Lung (tissue), 11 donors: ENCODE measurements at regions not wholly inside any gene's neighbourhood (a gene's known extent, or its start where the extent isn't known, plus 50 kb on each side); places are given as distances from the start of the nearest gene placed in this dataset.
"Not testable (repeated sequence)": the region's sequence is repeated elsewhere in the genome, so short reads cannot be mapped to it uniquely, and the experiment has no call there.

Experiments
- ATAC-seq: fragments of 200-7000 bp; cut with Tn5 transposase; one replicate; pipeline ENCODE4 v1.9.1; 2020; ENCODE audit warnings: moderate number of reproducible peaks; ENCODE audit not compliant: insufficient read depth, low FRiP score
- DNase-seq, 3 donors: peaks; one replicate each; pipeline ENCODE4 v3.0.0-alpha.2; 2013 to 2017
- H3K27ac ChIP-seq, 2 donors: one replicate each; pipeline ENCODE4 v1.5.1; 2013; ENCODE audit warnings: mild to moderate bottlenecking in 2 of 2, moderate library complexity in 2 of 2, control low read depth in 1 of 2, inconsistent platforms in 1 of 2, low read depth in 1 of 2, low read length in 1 of 2
- H3K27me3 ChIP-seq, 3 donors: one replicate each; pipeline ENCODE4 v1.5.1; 2013; ENCODE audit warnings: low read length in 2 of 3; ENCODE audit not compliant: control insufficient read depth in 3 of 3, insufficient read depth in 3 of 3
- H3K36me3 ChIP-seq, 4 donors: one replicate each; pipeline ENCODE4 v1.5.1; 2013; ENCODE audit warnings: low read length in 4 of 4, mild to moderate bottlenecking in 1 of 4, moderate library complexity in 1 of 4; ENCODE audit not compliant: control insufficient read depth in 4 of 4, insufficient read depth in 4 of 4
- H3K4me1 ChIP-seq, 5 donors: one replicate each; pipeline ENCODE4 v1.5.1; 2013; ENCODE audit warnings: low read length in 5 of 5, mild to moderate bottlenecking in 2 of 5, moderate library complexity in 1 of 5; ENCODE audit not compliant: control insufficient read depth in 5 of 5, insufficient read depth in 5 of 5
- H3K4me3 ChIP-seq: one replicate; pipeline ENCODE4 v1.5.1; 2013; ENCODE audit warnings: mild to moderate bottlenecking, control low read depth, moderate library complexity
- H3K9ac ChIP-seq, 2 donors: one replicate each; pipeline ENCODE4 v1.5.1; 2013; ENCODE audit warnings: low read length in 2 of 2, control low read depth in 1 of 2; ENCODE audit not compliant: insufficient read depth in 1 of 2
- H3K9me3 ChIP-seq, 4 donors: one replicate each; pipeline ENCODE4 v1.5.1; 2013; ENCODE audit warnings: low read length in 3 of 4, mild to moderate bottlenecking in 1 of 4, moderate library complexity in 1 of 4; ENCODE audit not compliant: control insufficient read depth in 4 of 4, insufficient read depth in 3 of 4
- WGBS, 2 donors: extraction: QIAGEN DNeasy Blood & Tissue Kit; methylation state at CpG; one replicate each; pipeline ENCODE4 v1.1.7; 2013; 5-methylcytosine and 5-hydroxymethylcytosine counted together
- TF ChIP-seq, protein P1 (sequence below): IDR thresholded peaks from 2 replicates; pipeline ENCODE4 v1.5.1; 2012; ENCODE audit warnings: mild to moderate bottlenecking; ENCODE audit errors: control extremely low read depth, extremely low read depth
- donor health status: control.
- donor health status: control.
- donor health status: Bipolar disorder and iron deficiency.
- donor health status: healthy.
- donor health status: DM: yes; HTN: yes; CAD: no.

DNA sequence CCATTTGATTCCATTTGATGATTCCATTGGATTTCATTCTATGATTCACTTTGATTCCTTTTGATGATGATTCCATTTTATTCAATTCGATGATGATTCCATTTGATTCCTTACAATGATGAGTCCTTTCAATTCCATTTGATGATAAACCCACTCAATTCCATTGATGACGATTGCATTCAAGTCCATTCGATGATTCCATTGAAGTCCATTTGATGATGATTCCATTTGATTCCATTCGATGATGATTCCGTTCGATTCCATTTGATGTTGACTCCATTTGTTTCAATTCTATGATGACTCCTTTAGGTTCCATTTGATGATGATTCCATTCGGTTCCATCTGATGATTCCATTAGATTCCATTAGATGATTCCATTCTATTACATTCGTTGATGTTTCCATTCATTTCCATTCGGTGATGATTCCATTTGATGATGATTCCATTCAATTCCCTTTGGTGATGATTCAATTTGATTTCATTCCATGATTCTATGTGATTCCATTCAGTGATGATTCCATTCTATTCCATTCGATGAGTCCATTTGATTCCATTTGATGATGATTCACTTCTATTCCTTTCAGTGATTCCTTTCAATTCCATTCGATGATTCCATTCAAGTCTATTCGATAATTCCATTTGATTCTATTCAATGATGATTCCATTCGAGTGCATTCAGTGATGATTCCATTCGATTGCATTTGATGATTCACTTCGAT, 1106.0 kb downstream of the RPIA start:
- Histone ChIP-seq H3K36me3 (no peaks in the 10 kb centered on the region), H3K9ac (no peak overlapping the region), H3K27me3 (no peaks in the 10 kb centered on the region), H3K27ac (no peak overlapping the region), H3K9me3 (peaks cover 0 to 43% (median 31%) of the 10 kb centered on the region in 4 donors), H3K4me1 (no peaks in the 10 kb centered on the region), H3K4me3 (no peak overlapping the region)
- no peak for DNase-seq
- WGBS, 2 donors: 74 to 81% methylated on average over 15 of the region's 15 CpGs
- no peak for ATAC-seq
- TF ChIP-seq, protein P1, sequence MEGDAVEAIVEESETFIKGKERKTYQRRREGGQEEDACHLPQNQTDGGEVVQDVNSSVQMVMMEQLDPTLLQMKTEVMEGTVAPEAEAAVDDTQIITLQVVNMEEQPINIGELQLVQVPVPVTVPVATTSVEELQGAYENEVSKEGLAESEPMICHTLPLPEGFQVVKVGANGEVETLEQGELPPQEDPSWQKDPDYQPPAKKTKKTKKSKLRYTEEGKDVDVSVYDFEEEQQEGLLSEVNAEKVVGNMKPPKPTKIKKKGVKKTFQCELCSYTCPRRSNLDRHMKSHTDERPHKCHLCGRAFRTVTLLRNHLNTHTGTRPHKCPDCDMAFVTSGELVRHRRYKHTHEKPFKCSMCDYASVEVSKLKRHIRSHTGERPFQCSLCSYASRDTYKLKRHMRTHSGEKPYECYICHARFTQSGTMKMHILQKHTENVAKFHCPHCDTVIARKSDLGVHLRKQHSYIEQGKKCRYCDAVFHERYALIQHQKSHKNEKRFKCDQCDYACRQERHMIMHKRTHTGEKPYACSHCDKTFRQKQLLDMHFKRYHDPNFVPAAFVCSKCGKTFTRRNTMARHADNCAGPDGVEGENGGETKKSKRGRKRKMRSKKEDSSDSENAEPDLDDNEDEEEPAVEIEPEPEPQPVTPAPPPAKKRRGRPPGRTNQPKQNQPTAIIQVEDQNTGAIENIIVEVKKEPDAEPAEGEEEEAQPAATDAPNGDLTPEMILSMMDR: no peak

DNA sequence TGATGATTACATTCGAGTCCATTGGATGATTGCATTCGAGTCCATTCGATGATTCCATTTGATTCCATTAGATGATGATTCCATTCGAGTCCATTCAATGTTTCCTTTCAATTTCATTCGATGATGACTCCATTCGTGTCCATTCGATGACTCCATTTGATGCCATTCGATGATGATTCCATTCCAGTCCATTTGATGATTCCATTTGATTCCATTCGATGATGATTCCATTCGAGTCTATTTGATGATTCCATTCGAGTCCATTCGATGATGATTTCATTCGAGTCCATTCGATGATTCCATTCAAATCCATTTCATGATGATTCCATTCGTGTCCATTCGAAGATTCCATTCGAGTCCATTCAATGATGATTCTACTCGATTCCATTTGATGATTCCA, 1109.7 kb downstream of the RPIA start:
- ATAC-seq, H3K27me3 ChIP-seq, H3K36me3 ChIP-seq, H3K27ac ChIP-seq, DNase-seq, H3K4me3 ChIP-seq, H3K4me1 ChIP-seq, H3K9ac ChIP-seq: not testable (repeated sequence)
- peaks cover 0 to 53% (median 42%) of the 10 kb centered on the region in 4 donors for H3K9me3 ChIP-seq
- WGBS, 2 donors: 76 to 81% methylated on average over 18 of the region's 18 CpGs

DNA sequence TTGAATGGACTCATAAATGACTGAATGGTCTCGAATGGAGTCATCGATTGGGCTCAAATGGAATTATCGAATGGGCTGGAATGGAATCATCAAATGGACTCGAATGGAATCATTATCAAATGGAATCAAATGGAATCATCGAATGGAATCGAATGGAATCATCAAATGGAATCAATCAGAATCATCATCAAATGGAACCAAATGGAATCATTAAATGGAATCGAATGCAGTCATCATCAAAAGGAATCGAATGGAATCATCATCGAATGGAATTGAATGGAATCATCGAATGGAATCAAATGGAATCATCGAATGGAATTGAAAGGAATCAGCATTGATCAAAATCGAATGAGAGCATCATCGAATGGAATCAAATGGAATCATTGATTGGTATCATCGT, 1114.9 kb downstream of the RPIA start:
- WGBS, 2 donors: 79 to 80% methylated on average over 14 of the region's 14 CpGs
- not testable (repeated sequence) for H3K4me1 ChIP-seq, H3K27ac ChIP-seq, DNase-seq, ATAC-seq, H3K36me3 ChIP-seq, H3K4me3 ChIP-seq, H3K9ac ChIP-seq, H3K27me3 ChIP-seq
- peaks cover 2 to 56% (median 29%) of the 10 kb centered on the region in 4 donors for H3K9me3 ChIP-seq

DNA sequence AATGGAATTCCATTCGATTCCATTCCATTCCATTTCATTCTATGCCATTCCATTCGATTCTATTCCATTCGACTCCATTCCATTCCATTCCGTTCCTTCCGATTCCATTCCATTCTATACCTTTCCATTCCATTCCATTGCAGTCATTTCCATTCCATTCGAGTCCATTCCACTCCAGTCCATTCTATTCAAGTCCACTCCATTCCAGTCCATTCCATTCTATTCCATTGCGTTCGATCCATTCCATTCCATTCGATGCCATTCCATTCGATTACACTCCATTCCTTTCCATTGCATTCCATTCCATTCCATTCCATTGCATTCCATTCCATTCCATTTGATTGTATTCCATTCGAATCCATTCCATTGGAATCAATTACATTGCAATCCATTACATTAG, 1119.8 kb downstream of the RPIA start:
- no peak for DNase-seq
- H3K27ac ChIP-seq: no peak overlapping the region
- H3K9ac ChIP-seq: no peak overlapping the region
- H3K4me3 ChIP-seq: no peak overlapping the region
- TF ChIP-seq, protein P1: no peak
- WGBS, 2 donors: 65 to 78% methylated on average over 11 of the region's 11 CpGs
- no peaks in the 10 kb centered on the region for H3K4me1 ChIP-seq
- ATAC-seq: no peak
- peaks cover 9 to 57% (median 28%) of the 10 kb centered on the region in 4 donors for H3K9me3 ChIP-seq
- no peaks in the 10 kb centered on the region for H3K36me3 ChIP-seq
- H3K27me3 ChIP-seq: no peaks in the 10 kb centered on the region

DNA sequence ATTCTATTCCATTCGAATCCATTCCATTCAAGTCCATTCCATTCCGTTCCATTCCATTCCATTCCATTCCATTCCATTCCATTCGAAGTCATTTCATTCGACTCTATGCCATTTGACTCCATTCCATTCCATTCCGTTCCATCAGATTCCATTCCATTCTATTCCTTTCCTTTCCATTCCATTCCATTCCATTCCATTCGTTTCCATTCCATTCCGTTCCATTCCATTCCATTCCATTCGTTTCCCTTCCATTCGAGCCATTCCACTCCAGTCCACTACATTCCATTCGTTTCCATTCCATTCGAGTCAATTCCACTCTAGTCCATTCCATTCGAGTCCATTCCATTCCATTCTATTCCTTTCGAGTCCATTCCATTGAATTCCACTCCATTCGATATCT, 1120.4 kb downstream of the RPIA start:
- H3K4me3 ChIP-seq, H3K27me3 ChIP-seq, ATAC-seq, DNase-seq, H3K36me3 ChIP-seq, H3K9ac ChIP-seq, H3K27ac ChIP-seq, H3K4me1 ChIP-seq: not testable (repeated sequence)
- peaks cover 9 to 51% (median 26%) of the 10 kb centered on the region in 4 donors for H3K9me3 ChIP-seq
- 72 to 76% methylated on average over 14 of the region's 14 CpGs for WGBS, 2 donors

DNA sequence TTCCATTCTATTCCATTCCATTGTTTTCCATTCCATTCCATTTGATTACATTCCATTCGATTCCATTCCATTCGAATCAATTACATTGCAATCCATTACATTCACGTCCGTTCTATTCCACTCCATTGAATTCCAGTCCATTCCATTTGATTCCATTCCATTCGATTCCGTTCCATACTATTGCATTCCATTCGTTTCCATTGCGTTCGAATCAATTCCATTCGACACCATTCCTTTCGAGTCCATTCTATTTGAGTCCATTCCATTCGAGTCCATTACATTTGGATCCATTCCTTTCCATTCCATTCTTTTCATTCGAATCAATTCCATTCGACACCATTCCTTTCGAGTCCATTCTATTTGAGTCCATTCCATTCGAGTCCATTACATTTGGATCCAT, 1122.9 kb downstream of the RPIA start:
- DNase-seq, H3K36me3 ChIP-seq, ATAC-seq, H3K9ac ChIP-seq, H3K4me3 ChIP-seq, H3K27me3 ChIP-seq, H3K4me1 ChIP-seq, H3K27ac ChIP-seq: not testable (repeated sequence)
- peaks cover 13 to 69% (median 32%) of the 10 kb centered on the region in 4 donors for H3K9me3 ChIP-seq
- WGBS, 2 donors: 83 to 86% methylated on average over 16 of the region's 16 CpGs
